GM20000 (cell line): ENCODE measurements at regions not wholly inside any gene's neighbourhood (a gene's known extent, or its start where the extent isn't known, plus 50 kb on each side); places are given as distances from the start of the nearest gene placed in this dataset.

Experiments used
- DNase-seq: peaks from one replicate; pipeline ENCODE4 v3.0.0; 2012; ENCODE audit warnings: low spot score
- TF ChIP-seq, protein P1 (sequence below): IDR thresholded peaks from 2 replicates; pipeline ENCODE4 v1.5.1; 2012; ENCODE audit warnings: mild to moderate bottlenecking, control low read depth; ENCODE audit errors: extremely low read depth, missing control alignments

DNA sequence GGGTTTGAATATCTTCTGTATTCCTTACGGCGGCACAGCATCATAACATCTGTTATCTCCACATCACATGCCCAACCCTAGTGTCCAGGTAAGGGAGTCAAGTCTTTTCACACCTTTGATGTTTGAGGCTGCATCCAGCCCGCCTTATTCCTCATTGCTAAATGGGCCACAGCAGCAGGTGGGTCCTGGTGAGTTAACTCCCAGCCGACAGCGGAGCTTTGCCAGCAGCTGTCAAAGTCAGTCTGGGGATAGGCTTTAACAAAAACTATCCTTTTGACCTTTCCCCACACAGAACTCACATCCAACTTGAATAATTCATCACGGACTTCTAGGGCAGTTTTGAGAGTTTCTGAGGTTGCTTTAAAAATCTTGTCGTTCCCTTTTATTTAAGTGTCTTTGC lies 235.1 kb downstream of the DLEU7 start:
- TF ChIP-seq, protein P1, sequence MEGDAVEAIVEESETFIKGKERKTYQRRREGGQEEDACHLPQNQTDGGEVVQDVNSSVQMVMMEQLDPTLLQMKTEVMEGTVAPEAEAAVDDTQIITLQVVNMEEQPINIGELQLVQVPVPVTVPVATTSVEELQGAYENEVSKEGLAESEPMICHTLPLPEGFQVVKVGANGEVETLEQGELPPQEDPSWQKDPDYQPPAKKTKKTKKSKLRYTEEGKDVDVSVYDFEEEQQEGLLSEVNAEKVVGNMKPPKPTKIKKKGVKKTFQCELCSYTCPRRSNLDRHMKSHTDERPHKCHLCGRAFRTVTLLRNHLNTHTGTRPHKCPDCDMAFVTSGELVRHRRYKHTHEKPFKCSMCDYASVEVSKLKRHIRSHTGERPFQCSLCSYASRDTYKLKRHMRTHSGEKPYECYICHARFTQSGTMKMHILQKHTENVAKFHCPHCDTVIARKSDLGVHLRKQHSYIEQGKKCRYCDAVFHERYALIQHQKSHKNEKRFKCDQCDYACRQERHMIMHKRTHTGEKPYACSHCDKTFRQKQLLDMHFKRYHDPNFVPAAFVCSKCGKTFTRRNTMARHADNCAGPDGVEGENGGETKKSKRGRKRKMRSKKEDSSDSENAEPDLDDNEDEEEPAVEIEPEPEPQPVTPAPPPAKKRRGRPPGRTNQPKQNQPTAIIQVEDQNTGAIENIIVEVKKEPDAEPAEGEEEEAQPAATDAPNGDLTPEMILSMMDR: no peak
- DNase-seq: no peak

DNA sequence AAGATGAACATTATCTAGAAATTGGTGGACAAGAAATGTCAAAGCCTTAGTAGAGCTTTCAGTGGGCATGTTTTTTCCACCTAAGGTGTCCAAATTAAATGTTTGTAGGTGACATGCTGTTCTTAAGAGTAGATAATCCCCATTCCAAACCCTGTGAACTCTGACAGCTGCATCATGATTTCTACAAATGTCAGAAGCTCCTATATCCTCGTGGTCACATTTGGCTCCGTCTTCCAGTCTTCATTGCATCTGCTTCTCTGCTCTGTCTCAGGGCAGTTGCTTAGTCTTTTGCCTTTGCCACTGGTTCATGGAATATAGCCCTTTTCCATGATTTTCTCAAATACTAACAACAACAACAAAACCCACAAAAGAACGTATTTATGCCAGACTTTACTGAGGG lies 234.5 kb downstream of the DLEU7 start:
- TF ChIP-seq, protein P1: no peak
- no peak for DNase-seq

DNA sequence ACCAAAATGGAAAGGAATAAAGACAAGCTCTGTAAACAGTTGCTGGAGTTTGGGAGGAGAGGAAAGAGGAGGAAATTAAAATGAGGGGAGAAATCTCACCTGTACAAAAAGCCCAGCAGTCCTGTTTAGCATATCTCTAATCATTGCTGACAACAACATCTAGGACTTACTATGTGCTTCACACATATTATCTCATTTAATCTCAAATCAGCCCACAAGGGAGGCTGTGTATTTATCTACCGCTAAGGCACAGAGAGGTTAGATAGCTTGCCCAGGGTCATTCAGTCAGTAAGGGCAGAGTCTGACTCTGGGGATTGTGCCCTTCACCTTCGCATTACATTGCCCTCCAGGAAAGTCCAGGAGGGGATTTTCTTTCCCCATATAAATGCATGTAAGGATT lies 233.3 kb downstream of the DLEU7 start:
- DNase-seq: no peak
- TF ChIP-seq, protein P1: no peak

DNA sequence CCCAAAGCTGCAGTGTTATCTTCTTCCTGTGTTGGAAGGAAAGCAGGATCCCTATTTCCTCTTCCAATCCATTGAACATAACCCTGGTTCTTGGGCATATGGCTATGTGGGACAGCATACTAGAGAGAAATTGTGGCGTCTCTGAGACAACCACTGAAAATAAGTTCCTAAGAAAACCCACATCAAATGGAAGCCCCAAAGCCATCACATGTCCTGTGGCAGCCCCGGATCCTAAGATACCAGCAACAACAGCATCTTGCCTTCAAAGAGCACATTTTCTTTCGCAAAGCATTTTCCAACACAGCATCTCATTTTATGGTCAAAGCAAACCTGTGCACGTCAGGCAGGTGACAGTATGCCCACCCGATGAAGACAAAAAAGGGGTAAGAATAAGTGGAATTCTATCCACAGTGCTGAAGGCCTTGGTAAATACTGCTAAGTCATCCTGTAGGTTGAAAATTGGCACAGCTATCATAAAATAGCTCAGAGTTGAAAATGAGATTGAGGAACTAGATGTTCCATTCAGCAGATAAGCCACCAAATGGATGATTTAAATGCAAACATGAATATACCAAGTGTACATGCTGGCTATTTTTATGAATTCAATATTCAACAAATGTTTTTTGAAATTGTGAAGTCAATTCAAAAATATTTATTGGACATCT lies 232.2 kb downstream of the DLEU7 start:
- DNase-seq: no peak
- TF ChIP-seq, protein P1: no peak

DNA sequence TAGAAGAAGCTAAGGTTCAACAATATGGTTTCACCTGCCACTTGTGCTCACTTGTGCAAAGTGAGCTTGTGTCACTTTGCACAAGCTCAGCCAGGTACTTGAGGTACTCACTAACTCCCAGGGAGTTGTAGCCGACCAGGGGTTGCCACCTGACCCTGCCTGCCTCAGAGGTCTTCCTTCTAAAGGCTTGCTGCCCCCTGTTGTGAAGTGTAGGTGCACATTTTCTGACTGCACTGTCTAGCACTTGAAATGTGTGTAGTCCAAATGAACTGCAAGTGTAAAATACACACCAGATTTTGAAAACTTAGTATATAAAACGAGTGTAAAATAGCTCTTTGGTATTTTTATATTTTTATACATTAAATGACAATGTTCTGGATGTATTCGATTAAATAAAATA lies 230.8 kb downstream of the DLEU7 start:
- DNase-seq: no peak

DNA sequence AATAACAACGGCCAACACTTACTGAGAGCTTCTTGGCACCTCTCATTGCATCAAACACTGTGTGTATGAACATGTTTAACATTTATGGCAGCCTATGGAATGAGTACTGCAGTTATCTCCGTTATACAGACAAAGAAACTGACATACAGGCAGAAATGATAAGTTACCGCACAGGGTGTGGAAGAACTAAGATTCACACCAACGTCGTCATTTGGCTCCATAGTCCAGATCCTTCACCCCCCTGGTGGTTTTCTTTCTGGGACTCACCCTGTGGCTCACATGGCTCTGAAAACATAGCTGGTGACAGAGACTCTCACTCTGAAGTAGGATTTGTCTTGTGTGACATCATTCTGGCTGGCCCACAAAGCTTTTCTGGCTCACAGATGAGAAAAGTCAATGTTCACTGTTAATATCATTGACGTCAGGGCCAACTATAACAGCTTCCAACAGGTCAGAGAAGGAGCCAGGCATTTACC lies 230.1 kb downstream of the DLEU7 start:
- no peak for DNase-seq
- TF ChIP-seq, protein P1: no peak

More for the DNA sequence above, 230.8 kb downstream of the DLEU7 start:
- TF ChIP-seq, protein P1: no peak

DNA sequence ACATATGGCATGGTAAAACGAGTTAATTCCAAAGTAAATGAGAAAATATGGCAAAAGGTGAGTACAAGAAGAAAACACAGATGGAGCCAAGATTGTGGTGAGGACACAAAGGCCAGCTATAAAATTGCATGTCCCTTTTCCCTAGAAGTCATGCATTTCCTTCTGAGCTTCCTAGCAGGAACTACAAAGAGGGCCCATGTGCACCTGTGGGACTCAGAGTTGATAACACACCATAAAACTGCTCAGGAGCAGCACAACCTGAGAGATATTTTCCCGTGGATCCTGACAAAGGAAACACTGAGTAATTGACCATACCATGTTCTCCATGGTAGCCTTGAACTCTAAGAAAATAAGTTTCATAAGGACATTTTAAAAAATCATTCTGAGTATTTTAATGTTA lies 228.3 kb downstream of the DLEU7 start:
- DNase-seq: no peak
- TF ChIP-seq, protein P1: no peak
